Left lung (tissue), 4 donors: ENCODE measurements at regions not wholly inside any gene's neighbourhood (a gene's known extent, or its start where the extent isn't known, plus 50 kb on each side); places are given as distances from the start of the nearest gene placed in this dataset.

Source experiments
- ATAC-seq: fragments of 200-7000 bp; cut with Tn5 transposase; one replicate; pipeline ENCODE4 v1.9.1; 2020; ENCODE audit warnings: moderate library complexity
- DNase-seq, 4 donors: peaks; one replicate each; pipeline ENCODE4 v3.0.0-alpha.2; 2013 to 2020
- H3K27ac ChIP-seq, 2 donors: fragments of 200-600 bp; sonication (generic) in 1 of 2; one replicate each; pipeline versions ENCODE4 v1.5.0 to v1.8.0; 2020 to 2021
- H3K27me3 ChIP-seq, 2 donors: fragments of 200-600 bp; sonication (generic) in 1 of 2; one replicate each; pipeline versions ENCODE4 v1.5.0 to v1.8.0; 2020 to 2021
- H3K36me3 ChIP-seq, 2 donors: fragments of 200-600 bp; sonication (generic) in 1 of 2; one replicate each; pipeline versions ENCODE4 v1.5.0 to v1.8.0; 2020 to 2021
- H3K4me1 ChIP-seq, 2 donors: fragments of 200-600 bp; one replicate each; pipeline ENCODE4 v1.8.0; 2021
- H3K4me3 ChIP-seq, 2 donors: fragments of 200-600 bp; sonication (generic) in 1 of 2; one replicate each; pipeline versions ENCODE4 v1.5.0 to v1.8.0; 2020 to 2021; ENCODE audit warnings: mild to moderate bottlenecking in 1 of 2
- H3K9me3 ChIP-seq, 2 donors: fragments of 200-600 bp; sonication (generic) in 1 of 2; one replicate each; pipeline versions ENCODE4 v1.5.0 to v1.8.0; 2020 to 2021
- intact Hi-C, 2 donors: fragments of 100-400 bp; cut with DNase I; formaldehyde crosslinking; loops; one replicate each; pipeline versions ENCODE4 v1.11.2 to v1.14.2; 2022
- TF ChIP-seq, protein P1 (sequence below), 2 donors: fragments of 200-600 bp; sonication (generic) in 1 of 2; IDR thresholded peaks; one replicate each; pipeline versions ENCODE4 v1.5.0 to v1.8.0; 2021; ENCODE audit warnings: antibody characterized with exemption in 2 of 2
- donor health status: DM: no; HTN: yes; CAD: no.
- donor health status: DM: no; HTN: no; CAD: no.

- DNase-seq (no peak), ATAC-seq (no peak)
- H3K36me3 ChIP-seq, result no peaks in the 10 kb centered on the region
- H3K9me3 ChIP-seq, result no peaks in the 10 kb centered on the region
- no peaks in the 10 kb centered on the region for H3K27me3 ChIP-seq
- intact Hi-C loops, result no loop called here
- H3K4me3 ChIP-seq, result no peak overlapping the region
- TF ChIP-seq, protein P1, sequence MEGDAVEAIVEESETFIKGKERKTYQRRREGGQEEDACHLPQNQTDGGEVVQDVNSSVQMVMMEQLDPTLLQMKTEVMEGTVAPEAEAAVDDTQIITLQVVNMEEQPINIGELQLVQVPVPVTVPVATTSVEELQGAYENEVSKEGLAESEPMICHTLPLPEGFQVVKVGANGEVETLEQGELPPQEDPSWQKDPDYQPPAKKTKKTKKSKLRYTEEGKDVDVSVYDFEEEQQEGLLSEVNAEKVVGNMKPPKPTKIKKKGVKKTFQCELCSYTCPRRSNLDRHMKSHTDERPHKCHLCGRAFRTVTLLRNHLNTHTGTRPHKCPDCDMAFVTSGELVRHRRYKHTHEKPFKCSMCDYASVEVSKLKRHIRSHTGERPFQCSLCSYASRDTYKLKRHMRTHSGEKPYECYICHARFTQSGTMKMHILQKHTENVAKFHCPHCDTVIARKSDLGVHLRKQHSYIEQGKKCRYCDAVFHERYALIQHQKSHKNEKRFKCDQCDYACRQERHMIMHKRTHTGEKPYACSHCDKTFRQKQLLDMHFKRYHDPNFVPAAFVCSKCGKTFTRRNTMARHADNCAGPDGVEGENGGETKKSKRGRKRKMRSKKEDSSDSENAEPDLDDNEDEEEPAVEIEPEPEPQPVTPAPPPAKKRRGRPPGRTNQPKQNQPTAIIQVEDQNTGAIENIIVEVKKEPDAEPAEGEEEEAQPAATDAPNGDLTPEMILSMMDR (IDR thresholded peaks at IDR 0.05), result no peak
- H3K4me1 ChIP-seq, result no peaks in the 10 kb centered on the region
- no peak overlapping the region for H3K27ac ChIP-seq
Observed at GRCh38 chr10:33557313-33557712, 222.8 kb upstream of the NRP1 start.

DNA sequence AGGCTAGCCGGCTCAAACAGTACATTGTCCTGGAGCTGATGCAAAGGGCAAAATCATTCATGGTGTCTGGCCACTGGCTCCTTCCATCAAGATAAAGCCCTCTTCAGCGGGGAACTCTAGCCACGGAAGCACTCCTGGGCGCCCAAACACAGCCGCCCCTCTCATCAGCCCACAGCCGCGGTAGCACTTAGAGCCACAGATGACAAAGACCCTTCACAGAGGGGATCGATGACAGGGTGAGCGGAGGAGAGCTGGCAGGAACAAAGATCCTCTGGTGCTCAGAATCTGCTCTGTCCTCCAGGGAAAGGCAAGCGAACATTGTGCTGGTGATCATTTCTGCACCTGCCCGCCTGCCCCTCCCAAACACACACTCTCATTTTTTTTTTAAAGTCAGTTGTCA is 222.2 kb upstream of the NRP1 start:
- H3K27ac ChIP-seq, result no peak overlapping the region
- TF ChIP-seq, protein P1 (IDR thresholded peaks at IDR 0.05), result no peak
- DNase-seq (no peak), ATAC-seq (no peak)
- intact Hi-C loops, result no loop called here
- no peak overlapping the region for H3K4me3 ChIP-seq
- H3K4me1 ChIP-seq, result no peaks in the 10 kb centered on the region
- H3K9me3 ChIP-seq, result no peaks in the 10 kb centered on the region
- no peaks in the 10 kb centered on the region for H3K36me3 ChIP-seq
- no peaks in the 10 kb centered on the region for H3K27me3 ChIP-seq

GRCh38 chr10:33556103-33556502 is 221.6 kb upstream of the NRP1 start:
- H3K4me1 ChIP-seq, result no peaks in the 10 kb centered on the region
- intact Hi-C loops, result no loop called here
- no peak overlapping the region for H3K4me3 ChIP-seq
- no peaks in the 10 kb centered on the region for H3K9me3 ChIP-seq
- no peak for ATAC-seq
- no peaks in the 10 kb centered on the region for H3K27me3 ChIP-seq
- DNase-seq, result no peak
- H3K27ac ChIP-seq, result no peak overlapping the region
- no peaks in the 10 kb centered on the region for H3K36me3 ChIP-seq
- TF ChIP-seq, protein P1 (IDR thresholded peaks at IDR 0.05), result no peak

DNA sequence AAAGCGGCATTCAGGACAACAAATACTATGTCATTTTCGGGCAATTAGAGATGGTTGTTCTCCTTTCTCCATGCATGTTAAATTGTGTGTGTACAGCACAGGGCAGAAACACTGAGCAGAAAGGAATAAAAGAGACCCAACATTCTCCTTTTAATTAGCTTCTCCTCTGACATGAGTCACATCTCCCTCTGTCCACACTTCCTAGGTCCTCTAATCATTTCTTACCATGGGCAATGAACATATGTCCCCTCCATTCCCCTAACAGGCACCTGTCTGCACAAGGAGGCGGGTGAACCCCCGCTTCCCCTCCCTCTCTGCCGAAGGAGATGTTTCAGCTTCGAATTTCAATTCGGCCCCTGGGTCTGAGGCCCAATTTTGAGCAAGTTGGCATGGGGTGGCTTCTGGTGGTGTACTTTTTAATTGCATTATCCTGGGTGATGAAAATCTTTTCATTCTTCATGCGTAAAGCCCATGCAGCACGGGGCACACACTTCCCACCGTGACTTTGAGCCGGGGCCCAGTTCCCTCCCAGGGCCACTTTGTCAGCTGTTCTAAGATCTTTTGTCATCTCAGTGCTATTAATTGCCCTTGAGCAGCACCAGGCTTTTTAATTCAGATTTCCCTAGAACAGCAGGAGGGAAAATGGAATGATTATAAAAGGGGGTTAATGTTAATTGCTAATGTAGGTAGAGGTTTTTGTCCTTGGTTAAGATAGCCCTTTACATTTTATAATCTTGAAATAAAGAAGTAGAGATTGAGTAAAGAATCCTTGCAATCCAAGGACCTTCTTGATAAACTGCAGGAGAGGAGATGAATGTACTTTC is 219.5 kb upstream of the NRP1 start:
- Histone ChIP-seq H3K4me3 (no peak overlapping the region), H3K27ac (no peak overlapping the region), H3K36me3 (no peaks in the 10 kb centered on the region), H3K4me1 (no peaks in the 10 kb centered on the region), H3K9me3 (no peaks in the 10 kb centered on the region), H3K27me3 (no peaks in the 10 kb centered on the region)
- DNase-seq (no peak), ATAC-seq (no peak)
- TF ChIP-seq, protein P1 (IDR thresholded peaks at IDR 0.05), result no peak
- intact Hi-C loops, result no loop called here

DNA sequence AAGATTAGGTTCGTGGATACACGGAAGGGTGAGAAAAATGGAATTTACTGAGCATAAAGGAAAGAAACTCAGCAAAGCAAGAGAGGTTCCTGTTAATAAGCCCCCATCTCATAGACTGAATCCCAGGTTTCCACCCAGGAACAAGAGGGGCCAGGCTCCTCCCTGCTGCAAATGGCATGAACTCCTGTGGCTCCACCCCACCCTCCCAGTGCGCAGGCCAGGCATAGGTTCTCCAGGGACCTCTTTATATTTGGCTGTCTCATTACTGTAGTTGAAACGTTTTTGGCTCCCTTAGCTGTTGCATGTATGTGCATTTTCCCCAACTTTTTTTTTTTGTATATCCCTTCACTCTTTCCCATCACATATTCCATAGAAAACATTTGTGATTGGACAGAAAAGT is 217.8 kb upstream of the NRP1 start:
- DNase-seq (no peak), ATAC-seq (no peak)
- no peaks in the 10 kb centered on the region for H3K36me3 ChIP-seq
- no peaks in the 10 kb centered on the region for H3K4me1 ChIP-seq
- no peaks in the 10 kb centered on the region for H3K9me3 ChIP-seq
- TF ChIP-seq, protein P1 (IDR thresholded peaks at IDR 0.05), result no peak
- no peak overlapping the region for H3K4me3 ChIP-seq
- H3K27ac ChIP-seq, result no peak overlapping the region
- no peaks in the 10 kb centered on the region for H3K27me3 ChIP-seq
- intact Hi-C loops, result no loop called here
